ENCODE measurements at regions not wholly inside any gene's neighbourhood (a gene's known extent, or its start where the extent isn't known, plus 50 kb on each side); places are given as distances from the start of the nearest gene placed in this dataset.

DNA sequence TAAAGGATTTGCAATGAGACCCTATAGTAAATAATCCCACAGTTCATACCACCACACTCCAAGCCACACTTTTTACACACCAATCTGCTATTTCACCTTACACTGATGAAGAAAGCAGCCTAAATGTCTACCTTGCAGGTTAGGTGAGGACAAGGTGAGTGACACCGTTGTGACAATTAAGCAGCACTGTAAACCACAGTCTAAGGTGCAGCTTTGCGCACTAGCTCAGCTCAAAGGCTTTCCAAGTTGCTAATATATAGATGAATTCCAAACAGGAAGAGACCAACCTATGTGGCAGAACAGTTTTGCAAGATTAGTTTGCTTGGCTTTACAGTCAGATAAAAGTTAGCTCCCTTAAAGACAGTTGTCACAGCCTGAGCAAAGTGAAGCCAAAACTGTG is 429.5 kb upstream of the MARCKS start:
- Histone ChIP-seq H3K4me3 (no peak overlapping the region), H3K27ac (no peak overlapping the region)
- no peak for DNase-seq (ENCODE audit: low spot score)
- no peak for TF ChIP-seq CTCF (IDR thresholded peaks at IDR 0.05)

- Histone ChIP-seq H3K4me3 (no peak overlapping the region), H3K27ac (no peak overlapping the region)
- no peak for TF ChIP-seq CTCF (IDR thresholded peaks at IDR 0.05)
- no peak for DNase-seq (ENCODE audit: low spot score)
Observed at GRCh38 chr6:113428702-113429101, 428.4 kb upstream of the MARCKS start.

GRCh38 chr6:113432521-113433334 is 424.4 kb upstream of the MARCKS start:
- Histone ChIP-seq H3K27ac (peak overlapping the region in 1 of 2 donors; percentile 3), H3K4me3 (peak overlapping the region; percentile 33)
- no peak for TF ChIP-seq CTCF (IDR thresholded peaks at IDR 0.05)
- DNase-seq (ENCODE audit: low spot score): no peak

DNA sequence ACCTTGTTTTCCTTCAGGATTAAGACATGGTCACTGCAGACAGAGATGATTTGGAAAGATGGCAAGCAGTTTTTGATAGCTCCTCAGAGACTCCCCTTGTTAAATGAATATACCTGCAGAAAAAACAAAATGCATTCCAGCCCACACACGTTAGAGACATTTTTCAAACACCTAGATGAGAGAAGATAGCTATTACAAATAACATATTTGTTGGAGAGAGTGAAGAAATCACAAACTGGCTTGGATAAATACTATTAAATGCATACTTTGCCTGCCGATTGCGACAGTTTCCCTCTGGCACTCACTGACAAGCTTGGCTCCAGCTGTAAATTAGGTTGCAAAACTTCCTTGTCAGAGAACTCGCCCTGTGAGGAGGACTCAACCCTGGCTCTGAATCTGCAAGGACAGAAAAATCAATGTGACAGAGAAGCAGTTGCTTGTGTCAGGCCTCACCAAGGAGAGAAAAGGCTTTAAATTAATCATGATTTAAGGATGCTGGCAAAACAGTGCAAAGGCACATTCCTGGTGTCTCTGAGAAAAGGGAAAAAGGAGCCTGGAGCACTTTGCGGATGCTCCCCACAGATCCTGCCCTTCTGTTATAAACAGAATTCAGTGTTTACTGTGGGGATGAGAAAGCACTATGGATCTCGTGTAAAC is 423.7 kb upstream of the MARCKS start:
- TF ChIP-seq CTCF (IDR thresholded peaks at IDR 0.05): no peak
- peak overlapping the region; percentile 33 for H3K4me3 ChIP-seq
- H3K27ac ChIP-seq: peak overlapping the region in 1 of 2 donors; percentile 3
- DNase-seq (ENCODE audit: low spot score): no peak

- Histone ChIP-seq H3K27ac (no peak overlapping the region), H3K4me3 (no peak overlapping the region)
- TF ChIP-seq CTCF (IDR thresholded peaks at IDR 0.05): no peak
- no peak for DNase-seq (ENCODE audit: low spot score)
Observed at GRCh38 chr6:113434641-113435040, 422.5 kb upstream of the MARCKS start.

DNA sequence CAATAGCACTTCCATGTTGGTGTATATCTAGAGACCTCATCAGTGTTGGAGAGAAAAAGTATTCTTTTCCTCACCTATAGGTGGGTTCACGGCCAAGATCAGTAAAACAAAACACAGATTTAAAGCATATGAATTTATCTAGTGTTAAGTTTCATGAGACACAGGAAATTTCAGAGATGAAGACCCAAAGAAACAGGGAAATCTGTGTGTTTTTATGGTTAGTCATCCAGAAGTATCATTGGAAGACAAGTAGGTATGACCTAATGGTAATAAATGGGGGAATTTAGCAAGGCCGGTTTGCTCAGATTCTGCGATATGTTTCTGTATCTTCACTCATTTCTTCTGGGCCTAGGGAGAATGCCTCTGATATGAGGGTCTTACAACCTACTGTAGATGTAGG is 419.6 kb upstream of the MARCKS start:
- Histone ChIP-seq H3K27ac (no peak overlapping the region), H3K4me3 (no peak overlapping the region)
- no peak for DNase-seq (ENCODE audit: low spot score)
- no peak for TF ChIP-seq CTCF (IDR thresholded peaks at IDR 0.05)

GRCh38 chr6:113439866-113440265 is 417.3 kb upstream of the MARCKS start:
- no peak for DNase-seq (ENCODE audit: low spot score)
- Histone ChIP-seq H3K4me3 (no peak overlapping the region), H3K27ac (no peak overlapping the region)
- TF ChIP-seq CTCF (IDR thresholded peaks at IDR 0.05): no peak
